ENCODE measurements at regions not wholly inside any gene's neighbourhood (a gene's known extent, or its start where the extent isn't known, plus 50 kb on each side); places are given as distances from the start of the nearest gene placed in this dataset.

DNA sequence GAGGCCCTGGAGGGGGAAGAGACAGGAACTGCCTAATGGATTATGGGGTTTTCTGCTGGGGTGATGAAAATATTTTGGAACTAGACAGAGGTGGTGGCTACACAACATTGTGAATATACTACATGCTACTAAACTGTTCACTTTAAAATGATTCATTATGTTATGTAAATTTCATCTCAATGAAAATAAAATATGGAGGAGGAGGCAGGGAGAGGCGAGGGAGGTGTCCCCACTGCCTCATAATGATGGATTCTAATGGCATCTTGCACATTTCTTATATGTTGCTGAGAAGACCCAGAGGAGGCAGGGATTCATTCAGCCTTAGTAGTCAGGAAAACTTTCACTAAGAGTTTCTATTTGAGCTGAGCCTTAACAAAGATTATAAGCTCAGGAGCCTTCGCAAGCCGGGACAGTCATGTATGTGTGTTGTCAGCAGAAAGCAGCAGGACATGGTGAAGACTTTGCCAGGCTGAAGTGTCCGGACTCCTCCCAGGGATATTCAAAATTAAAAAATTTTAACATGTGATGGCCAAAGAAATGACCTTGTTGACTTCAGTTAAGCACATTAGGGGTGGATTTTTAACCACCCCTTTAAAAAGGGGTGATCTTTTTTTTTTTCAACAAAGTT is 158.6 kb upstream of the PCSK2 start:
- peaks cover 0 to 3% of the 10 kb centered on the region in 2 donors for H3K9me3 ChIP-seq (ENCODE audit: control insufficient read depth in 1 of 2, low read length in 2 of 2)
- H3K4me3 ChIP-seq (ENCODE audit: low read depth in 1 of 2, low read length in 2 of 2), result no peak overlapping the region
- no peaks in the 10 kb centered on the region for H3K27me3 ChIP-seq (ENCODE audit: control insufficient read depth in 1 of 2, insufficient read depth in 2 of 2, low read length in 2 of 2)
- H3K4me1 ChIP-seq (ENCODE audit: control insufficient read depth in 1 of 2, insufficient read depth in 2 of 2, low read length in 2 of 2), result no peaks in the 10 kb centered on the region
- no peaks in the 10 kb centered on the region for H3K36me3 ChIP-seq (ENCODE audit: control insufficient read depth in 1 of 2, insufficient read depth in 2 of 2, low read length in 2 of 2)
- H3K9ac ChIP-seq (ENCODE audit: low read depth in 1 of 2, low read length in 2 of 2), result no peak overlapping the region
- no peak overlapping the region for H3K27ac ChIP-seq (ENCODE audit: low read depth, low read length)

GRCh38 chr20:17077030-17077429 is 149.8 kb upstream of the PCSK2 start:
- Histone ChIP-seq H3K4me3 (ENCODE audit: low read depth in 1 of 2, low read length in 2 of 2) (no peak overlapping the region), H3K27me3 (ENCODE audit: control insufficient read depth in 1 of 2, insufficient read depth in 2 of 2, low read length in 2 of 2) (no peaks in the 10 kb centered on the region), H3K4me1 (ENCODE audit: control insufficient read depth in 1 of 2, insufficient read depth in 2 of 2, low read length in 2 of 2) (no peaks in the 10 kb centered on the region), H3K27ac (ENCODE audit: low read depth, low read length) (no peak overlapping the region), H3K9me3 (ENCODE audit: control insufficient read depth in 1 of 2, low read length in 2 of 2) (peaks cover 0 to 2% of the 10 kb centered on the region in 2 donors), H3K36me3 (ENCODE audit: control insufficient read depth in 1 of 2, insufficient read depth in 2 of 2, low read length in 2 of 2) (no peaks in the 10 kb centered on the region), H3K9ac (ENCODE audit: low read depth in 1 of 2, low read length in 2 of 2) (no peak overlapping the region)

GRCh38 chr20:17083738-17084137 is 143.1 kb upstream of the PCSK2 start:
- no peaks in the 10 kb centered on the region for H3K27me3 ChIP-seq (ENCODE audit: control insufficient read depth in 1 of 2, insufficient read depth in 2 of 2, low read length in 2 of 2)
- H3K36me3 ChIP-seq (ENCODE audit: control insufficient read depth in 1 of 2, insufficient read depth in 2 of 2, low read length in 2 of 2), result no peaks in the 10 kb centered on the region
- H3K4me3 ChIP-seq (ENCODE audit: low read depth in 1 of 2, low read length in 2 of 2), result no peak overlapping the region
- no peak overlapping the region for H3K9ac ChIP-seq (ENCODE audit: low read depth in 1 of 2, low read length in 2 of 2)
- H3K27ac ChIP-seq (ENCODE audit: low read depth, low read length), result no peak overlapping the region
- H3K9me3 ChIP-seq (ENCODE audit: control insufficient read depth in 1 of 2, low read length in 2 of 2), result no peaks in the 10 kb centered on the region
- no peaks in the 10 kb centered on the region for H3K4me1 ChIP-seq (ENCODE audit: control insufficient read depth in 1 of 2, insufficient read depth in 2 of 2, low read length in 2 of 2)

GRCh38 chr20:17084909-17085308 is 141.9 kb upstream of the PCSK2 start:
- no peaks in the 10 kb centered on the region for H3K4me1 ChIP-seq (ENCODE audit: control insufficient read depth in 1 of 2, insufficient read depth in 2 of 2, low read length in 2 of 2)
- no peak overlapping the region for H3K9ac ChIP-seq (ENCODE audit: low read depth in 1 of 2, low read length in 2 of 2)
- no peak overlapping the region for H3K27ac ChIP-seq (ENCODE audit: low read depth, low read length)
- no peak overlapping the region for H3K4me3 ChIP-seq (ENCODE audit: low read depth in 1 of 2, low read length in 2 of 2)
- H3K27me3 ChIP-seq (ENCODE audit: control insufficient read depth in 1 of 2, insufficient read depth in 2 of 2, low read length in 2 of 2), result no peaks in the 10 kb centered on the region
- H3K36me3 ChIP-seq (ENCODE audit: control insufficient read depth in 1 of 2, insufficient read depth in 2 of 2, low read length in 2 of 2), result no peaks in the 10 kb centered on the region
- no peaks in the 10 kb centered on the region for H3K9me3 ChIP-seq (ENCODE audit: control insufficient read depth in 1 of 2, low read length in 2 of 2)

GRCh38 chr20:17093782-17094181 is 133.1 kb upstream of the PCSK2 start:
- Histone ChIP-seq H3K4me3 (ENCODE audit: low read depth in 1 of 2, low read length in 2 of 2) (no peak overlapping the region), H3K4me1 (ENCODE audit: control insufficient read depth in 1 of 2, insufficient read depth in 2 of 2, low read length in 2 of 2) (no peaks in the 10 kb centered on the region), H3K36me3 (ENCODE audit: control insufficient read depth in 1 of 2, insufficient read depth in 2 of 2, low read length in 2 of 2) (no peaks in the 10 kb centered on the region), H3K27ac (ENCODE audit: low read depth, low read length) (no peak overlapping the region), H3K9me3 (ENCODE audit: control insufficient read depth in 1 of 2, low read length in 2 of 2) (no peaks in the 10 kb centered on the region), H3K9ac (ENCODE audit: low read depth in 1 of 2, low read length in 2 of 2) (no peak overlapping the region), H3K27me3 (ENCODE audit: control insufficient read depth in 1 of 2, insufficient read depth in 2 of 2, low read length in 2 of 2) (no peaks in the 10 kb centered on the region)

- Histone ChIP-seq H3K27ac (ENCODE audit: low read depth, low read length) (no peak overlapping the region), H3K9me3 (ENCODE audit: control insufficient read depth in 1 of 2, low read length in 2 of 2) (no peaks in the 10 kb centered on the region), H3K36me3 (ENCODE audit: control insufficient read depth in 1 of 2, insufficient read depth in 2 of 2, low read length in 2 of 2) (no peaks in the 10 kb centered on the region), H3K4me1 (ENCODE audit: control insufficient read depth in 1 of 2, insufficient read depth in 2 of 2, low read length in 2 of 2) (no peaks in the 10 kb centered on the region), H3K27me3 (ENCODE audit: control insufficient read depth in 1 of 2, insufficient read depth in 2 of 2, low read length in 2 of 2) (no peaks in the 10 kb centered on the region), H3K4me3 (ENCODE audit: low read depth in 1 of 2, low read length in 2 of 2) (no peak overlapping the region), H3K9ac (ENCODE audit: low read depth in 1 of 2, low read length in 2 of 2) (no peak overlapping the region)
These were observed 129.2 kb upstream of the PCSK2 start for GRCh38 chr20:17097603-17098002.

GRCh38 chr20:17100506-17100905 is 126.3 kb upstream of the PCSK2 start:
- H3K4me3 ChIP-seq (ENCODE audit: low read depth in 1 of 2, low read length in 2 of 2), result no peak overlapping the region
- no peaks in the 10 kb centered on the region for H3K27me3 ChIP-seq (ENCODE audit: control insufficient read depth in 1 of 2, insufficient read depth in 2 of 2, low read length in 2 of 2)
- no peaks in the 10 kb centered on the region for H3K4me1 ChIP-seq (ENCODE audit: control insufficient read depth in 1 of 2, insufficient read depth in 2 of 2, low read length in 2 of 2)
- H3K36me3 ChIP-seq (ENCODE audit: control insufficient read depth in 1 of 2, insufficient read depth in 2 of 2, low read length in 2 of 2), result no peaks in the 10 kb centered on the region
- no peak overlapping the region for H3K9ac ChIP-seq (ENCODE audit: low read depth in 1 of 2, low read length in 2 of 2)
- no peaks in the 10 kb centered on the region for H3K9me3 ChIP-seq (ENCODE audit: control insufficient read depth in 1 of 2, low read length in 2 of 2)
- H3K27ac ChIP-seq (ENCODE audit: low read depth, low read length), result no peak overlapping the region

DNA sequence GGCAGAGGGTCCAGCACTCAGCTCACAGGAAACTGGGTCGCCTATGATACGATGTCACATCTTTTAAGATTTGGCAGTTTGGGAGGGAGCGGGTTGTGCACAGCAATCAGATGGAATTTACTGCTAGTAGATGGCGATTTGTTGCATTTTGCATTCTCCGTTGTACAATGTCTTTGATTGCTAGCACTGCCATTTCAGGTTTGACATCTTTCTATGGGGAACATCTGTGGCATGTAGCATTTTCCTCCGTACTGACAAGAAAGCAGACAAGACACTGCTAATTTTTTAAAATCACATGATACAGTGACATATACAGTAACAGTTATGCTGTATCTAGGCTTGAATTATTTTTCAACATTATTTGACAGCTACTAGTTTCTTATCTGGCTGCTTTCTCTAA is 119.7 kb upstream of the PCSK2 start:
- H3K27ac ChIP-seq (ENCODE audit: low read depth, low read length), result no peak overlapping the region
- no peak overlapping the region for H3K9ac ChIP-seq (ENCODE audit: low read depth in 1 of 2, low read length in 2 of 2)
- H3K4me1 ChIP-seq (ENCODE audit: control insufficient read depth in 1 of 2, insufficient read depth in 2 of 2, low read length in 2 of 2), result no peaks in the 10 kb centered on the region
- H3K27me3 ChIP-seq (ENCODE audit: control insufficient read depth in 1 of 2, insufficient read depth in 2 of 2, low read length in 2 of 2), result no peaks in the 10 kb centered on the region
- H3K4me3 ChIP-seq (ENCODE audit: low read depth in 1 of 2, low read length in 2 of 2), result no peak overlapping the region
- no peaks in the 10 kb centered on the region for H3K36me3 ChIP-seq (ENCODE audit: control insufficient read depth in 1 of 2, insufficient read depth in 2 of 2, low read length in 2 of 2)
- H3K9me3 ChIP-seq (ENCODE audit: control insufficient read depth in 1 of 2, low read length in 2 of 2), result no peaks in the 10 kb centered on the region

DNA sequence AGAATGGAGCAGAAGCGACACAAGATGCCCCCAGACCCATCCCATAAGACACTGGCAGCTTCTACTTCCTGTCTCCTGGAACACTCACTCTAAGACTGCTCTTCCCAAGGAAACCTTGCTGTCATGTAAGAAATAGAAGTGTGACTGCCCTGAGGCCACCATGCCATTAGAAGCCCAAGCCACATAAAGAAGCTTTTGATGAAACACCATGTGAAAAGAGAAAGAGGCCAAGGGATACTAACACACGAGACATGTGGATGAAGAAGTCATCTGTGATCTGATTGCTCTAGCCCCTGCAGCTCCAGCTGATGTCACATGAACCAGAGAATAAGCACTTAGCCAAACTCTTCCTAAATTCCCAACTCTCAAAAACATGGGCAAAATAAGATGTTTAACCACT is 117.9 kb upstream of the PCSK2 start:
- no peak overlapping the region for H3K9ac ChIP-seq (ENCODE audit: low read depth in 1 of 2, low read length in 2 of 2)
- H3K36me3 ChIP-seq (ENCODE audit: control insufficient read depth in 1 of 2, insufficient read depth in 2 of 2, low read length in 2 of 2), result no peaks in the 10 kb centered on the region
- H3K9me3 ChIP-seq (ENCODE audit: control insufficient read depth in 1 of 2, low read length in 2 of 2), result no peaks in the 10 kb centered on the region
- H3K27me3 ChIP-seq (ENCODE audit: control insufficient read depth in 1 of 2, insufficient read depth in 2 of 2, low read length in 2 of 2), result no peaks in the 10 kb centered on the region
- H3K27ac ChIP-seq (ENCODE audit: low read depth, low read length), result no peak overlapping the region
- no peaks in the 10 kb centered on the region for H3K4me1 ChIP-seq (ENCODE audit: control insufficient read depth in 1 of 2, insufficient read depth in 2 of 2, low read length in 2 of 2)
- no peak overlapping the region for H3K4me3 ChIP-seq (ENCODE audit: low read depth in 1 of 2, low read length in 2 of 2)

DNA sequence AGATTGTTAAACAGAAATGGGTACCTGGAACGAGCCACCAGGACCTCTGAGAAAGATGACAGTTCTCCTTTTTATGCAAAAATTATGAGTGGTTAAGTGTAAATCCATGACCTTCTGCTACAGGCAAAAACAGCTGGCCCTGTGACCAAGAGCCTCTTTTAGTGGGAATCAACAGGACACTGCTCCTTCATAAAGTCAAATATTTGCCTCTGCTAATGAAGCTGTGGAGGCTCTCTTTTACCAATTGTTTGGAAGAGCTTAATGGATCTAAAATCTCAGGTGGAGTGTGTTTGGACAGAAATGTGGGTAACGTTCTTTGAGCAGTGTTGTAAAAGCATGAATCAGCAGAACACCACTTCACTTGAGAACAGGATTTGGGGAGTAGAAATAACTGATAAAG is 117.5 kb upstream of the PCSK2 start:
- Histone ChIP-seq H3K27ac (ENCODE audit: low read depth, low read length) (no peak overlapping the region), H3K36me3 (ENCODE audit: control insufficient read depth in 1 of 2, insufficient read depth in 2 of 2, low read length in 2 of 2) (no peaks in the 10 kb centered on the region), H3K9ac (ENCODE audit: low read depth in 1 of 2, low read length in 2 of 2) (no peak overlapping the region), H3K4me1 (ENCODE audit: control insufficient read depth in 1 of 2, insufficient read depth in 2 of 2, low read length in 2 of 2) (no peaks in the 10 kb centered on the region), H3K9me3 (ENCODE audit: control insufficient read depth in 1 of 2, low read length in 2 of 2) (no peaks in the 10 kb centered on the region), H3K27me3 (ENCODE audit: control insufficient read depth in 1 of 2, insufficient read depth in 2 of 2, low read length in 2 of 2) (no peaks in the 10 kb centered on the region), H3K4me3 (ENCODE audit: low read depth in 1 of 2, low read length in 2 of 2) (no peak overlapping the region)

DNA sequence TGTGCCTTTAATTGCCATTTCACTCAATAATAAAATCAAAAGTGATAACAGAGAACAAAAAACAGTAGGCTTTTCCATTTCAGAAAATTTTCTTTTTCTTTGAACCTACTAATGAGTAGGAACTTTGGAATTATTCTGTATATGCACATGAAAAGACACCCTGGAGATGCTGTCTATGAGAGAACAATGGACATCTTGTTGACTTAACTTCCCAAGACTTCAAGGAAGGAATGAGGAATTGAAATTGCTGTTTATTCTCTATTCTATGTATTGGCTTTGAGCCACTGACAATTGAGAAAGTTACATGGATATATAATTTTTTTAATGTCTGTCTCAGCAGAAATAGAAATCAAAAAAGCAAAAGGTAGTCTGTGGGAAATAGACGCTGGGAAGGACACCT is 98.6 kb upstream of the PCSK2 start:
- H3K9me3 ChIP-seq (ENCODE audit: control insufficient read depth in 1 of 2, low read length in 2 of 2), result no peaks in the 10 kb centered on the region
- no peaks in the 10 kb centered on the region for H3K36me3 ChIP-seq (ENCODE audit: control insufficient read depth in 1 of 2, insufficient read depth in 2 of 2, low read length in 2 of 2)
- no peaks in the 10 kb centered on the region for H3K27me3 ChIP-seq (ENCODE audit: control insufficient read depth in 1 of 2, insufficient read depth in 2 of 2, low read length in 2 of 2)
- no peaks in the 10 kb centered on the region for H3K4me1 ChIP-seq (ENCODE audit: control insufficient read depth in 1 of 2, insufficient read depth in 2 of 2, low read length in 2 of 2)
- H3K4me3 ChIP-seq (ENCODE audit: low read depth in 1 of 2, low read length in 2 of 2), result no peak overlapping the region
- H3K9ac ChIP-seq (ENCODE audit: low read depth in 1 of 2, low read length in 2 of 2), result no peak overlapping the region
- H3K27ac ChIP-seq (ENCODE audit: low read depth, low read length), result no peak overlapping the region
